Endothelial cell of umbilical vein (primary cell): ENCODE measurements at regions not wholly inside any gene's neighbourhood (a gene's known extent, or its start where the extent isn't known, plus 50 kb on each side); places are given as distances from the start of the nearest gene placed in this dataset.

Experiments used
- BruUV-seq: library from RNA; stranded (reverse); fragments of 400-500 nt; replicated peaks from 2 replicates; lab custom pipeline; 2021; lab: Mats Ljungman, UMichigan
- CTCF ChIA-PET: fragments of 300-600, 350-600 bp; sonication (Branson Sonifier 250); formaldehyde crosslinking; loops from one replicate; lab custom pipeline; 2021; ENCODE audit warnings: antibody characterized with exemption, inconsistent platforms; lab: Charles Lee
- POLR2A ChIA-PET: fragments of 300-600, 350-600 bp; sonication (Branson Sonifier 250); formaldehyde crosslinking; loops from one replicate; lab custom pipeline; 2021; ENCODE audit warnings: antibody characterized with exemption, inconsistent platforms; lab: Charles Lee
- DNase-seq: peaks from one replicate; pipeline ENCODE4 v3.0.0-alpha.2; 2011; ENCODE audit warnings: low read depth, low spot score
- FAIRE-seq: peaks from 2 replicates; lab custom pipeline; 2011; peaks lifted over from hg19 to GRCh38; lab: Jason Lieb, UNC
- H2AFZ ChIP-seq: 2 replicates; pipeline ENCODE4 v1.6.0; 2012; ENCODE audit warnings: low read depth, low read length, control low read depth, inconsistent platforms
- H3K27ac ChIP-seq: 2 replicates; pipeline ENCODE4 v1.5.1; 2011; ENCODE audit warnings: low read depth, mild to moderate bottlenecking, control low read depth, low read length, moderate library complexity; ENCODE audit not compliant: insufficient read depth
- H3K27me3 ChIP-seq, 2 experiments: 2 replicates each; pipeline versions ENCODE4 v1.6.0 to v1.6.1; 2011; ENCODE audit warnings: low read length in 2 of 2, mixed read lengths in 1 of 2; ENCODE audit not compliant: control insufficient read depth in 2 of 2, insufficient read depth in 2 of 2
- H3K36me3 ChIP-seq, 2 experiments: 2 replicates in 1 of 2; 3 replicates in 1 of 2; pipeline ENCODE4 v1.5.1; 2011; ENCODE audit warnings: low read length in 2 of 2, mild to moderate bottlenecking in 1 of 2, moderate library complexity in 1 of 2; ENCODE audit not compliant: control insufficient read depth in 2 of 2, insufficient read depth in 2 of 2; ENCODE audit errors: extremely low read depth in 1 of 2
- H3K4me1 ChIP-seq: 3 replicates; pipeline ENCODE4 v1.5.1; 2011; ENCODE audit warnings: mild to moderate bottlenecking, low read length; ENCODE audit not compliant: control insufficient read depth, insufficient read depth; ENCODE audit errors: extremely low read depth
- H3K4me2 ChIP-seq: 2 replicates; pipeline ENCODE4 v1.6.1; 2011; ENCODE audit warnings: low read length, control low read depth, mixed read lengths; ENCODE audit not compliant: insufficient read depth
- H3K4me3 ChIP-seq, 3 experiments: fragments of 200-600 bp in 1 of 3; sonication (generic), shearing (Covaris generic) in 1 of 3; replicated peaks in 1 of 3; 2 replicates each; pipeline ENCODE4 v1.5.1; 2011 to 2016; ENCODE audit warnings: control low read depth in 3 of 3, low read length in 3 of 3, mild to moderate bottlenecking in 2 of 3, inconsistent platforms in 1 of 3, low read depth in 1 of 3, moderate library complexity in 1 of 3; ENCODE audit not compliant: insufficient read depth in 1 of 3
- H3K79me2 ChIP-seq: 2 replicates; pipeline ENCODE4 v1.6.0; 2012; ENCODE audit warnings: low read length, inconsistent platforms; ENCODE audit not compliant: control insufficient read depth, insufficient read depth
- H3K9ac ChIP-seq: replicated peaks from 2 replicates; pipeline ENCODE3; 2011; ENCODE audit warnings: low read length, control low read depth; ENCODE audit not compliant: insufficient read depth; ENCODE audit errors: extremely low read depth
- H3K9me1 ChIP-seq: replicated peaks from 3 replicates; pipeline ENCODE4 v1.6.0; 2011; ENCODE audit warnings: mild to moderate bottlenecking, low read length; ENCODE audit not compliant: control insufficient read depth, insufficient read depth; ENCODE audit errors: extremely low read depth
- H3K9me3 ChIP-seq: replicated peaks from 2 replicates; pipeline ENCODE4 v1.5.1; 2012; ENCODE audit warnings: low read length, inconsistent platforms; ENCODE audit not compliant: control insufficient read depth, insufficient read depth
- H4K20me1 ChIP-seq: replicated peaks from 2 replicates; pipeline ENCODE3; 2011; ENCODE audit warnings: mild to moderate bottlenecking, low read length; ENCODE audit not compliant: control insufficient read depth, insufficient read depth; ENCODE audit errors: extremely low read depth
- EZH2 ChIP-seq: IDR thresholded peaks from 2 replicates; pipeline ENCODE4 v1.6.1; 2012; ENCODE audit warnings: borderline replicate concordance, low read depth, mild to moderate bottlenecking, moderate library complexity, low read length, inconsistent platforms; ENCODE audit not compliant: severe bottlenecking
- FOS ChIP-seq: IDR thresholded peaks from 2 replicates; pipeline ENCODE4 v1.6.1; 2011; ENCODE audit warnings: mild to moderate bottlenecking, low read length, moderate library complexity, borderline replicate concordance; ENCODE audit not compliant: insufficient read depth
- GATA2 ChIP-seq: IDR thresholded peaks from 2 replicates; pipeline ENCODE4 v1.7.0; 2011; ENCODE audit warnings: low read depth, mild to moderate bottlenecking, moderate library complexity, mixed read lengths, low read length; ENCODE audit not compliant: insufficient read length, insufficient read depth
- JUN ChIP-seq: IDR thresholded peaks from 2 replicates; pipeline ENCODE4 v1.6.1; 2011; ENCODE audit warnings: borderline replicate concordance, low read depth; ENCODE audit not compliant: insufficient read length, insufficient read depth
- MYC ChIP-seq: IDR thresholded peaks from one replicate; pipeline ENCODE4 v1.6.1; 2011; ENCODE audit warnings: mild to moderate bottlenecking, low read depth, low read length
- POLR2A ChIP-seq: IDR thresholded peaks from 2 replicates; pipeline ENCODE4 v1.6.1; 2012; ENCODE audit warnings: low read depth, mild to moderate bottlenecking, control low read depth, low read length
- POLR2AphosphoS5 ChIP-seq: IDR thresholded peaks from 2 replicates; pipeline ENCODE4 v1.6.1; 2012; ENCODE audit warnings: low read depth, mild to moderate bottlenecking, control low read depth, low read length, moderate library complexity; ENCODE audit not compliant: insufficient read depth
- dilution Hi-C: fragments of 300-500 bp; cut with MboI; formaldehyde crosslinking; loops from one replicate; pipeline ENCODE4 v1.15.0; 2019; ENCODE audit warnings: low sequenced_read_pairs; ENCODE audit not compliant: extremely low pct_ligation_motif_present
- intact Hi-C: fragments of 100-400 bp; cut with micrococcal nuclease; formaldehyde crosslinking; loops from one replicate; pipeline ENCODE4 v1.10.0; 2022
- TF ChIP-seq, protein P1 (sequence below), 2 donors: IDR thresholded peaks; 1 replicate in 1 of 2; 2 replicates in 1 of 2; pipeline ENCODE4 v1.5.1; 2011; ENCODE audit warnings: low read length in 2 of 2, mild to moderate bottlenecking in 2 of 2, moderate library complexity in 2 of 2, control low read depth in 1 of 2, inconsistent platforms in 1 of 2, low read depth in 1 of 2; ENCODE audit not compliant: insufficient read depth in 1 of 2; ENCODE audit errors: extremely low read depth in 1 of 2
- TF ChIP-seq, protein P2 (sequence below): IDR thresholded peaks from 2 replicates; pipeline ENCODE4 v1.6.1; 2011; ENCODE audit not compliant: insufficient read depth, insufficient read length

DNA sequence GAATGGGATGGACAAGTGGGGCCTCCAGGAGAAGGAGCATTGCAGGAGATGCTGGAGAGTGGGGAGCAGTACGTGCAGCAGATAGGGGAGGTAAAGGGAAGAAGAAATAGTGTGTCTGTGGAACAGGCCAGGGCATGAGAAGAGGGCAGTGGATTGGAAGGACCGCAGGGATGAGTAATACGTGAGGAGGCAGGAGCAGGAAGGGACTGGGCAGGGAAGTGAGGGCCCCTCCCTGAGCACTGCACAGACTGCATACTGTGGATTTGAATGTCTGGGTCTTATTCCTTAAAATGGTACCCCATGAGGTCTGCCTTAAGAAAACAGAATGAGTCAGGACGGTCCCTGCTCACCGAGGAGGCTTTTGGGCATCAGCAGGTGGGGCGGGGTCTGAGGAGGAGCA is 210.0 kb upstream of the NDN start:
- ChIA-PET CTCF (no interaction called here), POLR2A (no interaction called here)
- no peak overlapping the region for H2AFZ ChIP-seq
- H3K4me1 ChIP-seq, result no peaks in the 10 kb centered on the region
- H3K9ac ChIP-seq, result no peak overlapping the region
- H3K27ac ChIP-seq, result no peak overlapping the region
- intact Hi-C loops (no loop called here), dilution Hi-C loops (no loop called here)
- H3K9me3 ChIP-seq, result peaks cover 3% of the 10 kb centered on the region
- DNase-seq, result no peak
- no peak overlapping the region for H3K4me2 ChIP-seq
- BruUV-seq, result no TSS peak
- no peak for FAIRE-seq
- H3K9me1 ChIP-seq, result no peaks in the 10 kb centered on the region
- H3K27me3 ChIP-seq, result no peaks in the 10 kb centered on the region
- H4K20me1 ChIP-seq, result no peaks in the 10 kb centered on the region
- H3K79me2 ChIP-seq, result no peaks in the 10 kb centered on the region
- TF ChIP-seq, protein P1, sequence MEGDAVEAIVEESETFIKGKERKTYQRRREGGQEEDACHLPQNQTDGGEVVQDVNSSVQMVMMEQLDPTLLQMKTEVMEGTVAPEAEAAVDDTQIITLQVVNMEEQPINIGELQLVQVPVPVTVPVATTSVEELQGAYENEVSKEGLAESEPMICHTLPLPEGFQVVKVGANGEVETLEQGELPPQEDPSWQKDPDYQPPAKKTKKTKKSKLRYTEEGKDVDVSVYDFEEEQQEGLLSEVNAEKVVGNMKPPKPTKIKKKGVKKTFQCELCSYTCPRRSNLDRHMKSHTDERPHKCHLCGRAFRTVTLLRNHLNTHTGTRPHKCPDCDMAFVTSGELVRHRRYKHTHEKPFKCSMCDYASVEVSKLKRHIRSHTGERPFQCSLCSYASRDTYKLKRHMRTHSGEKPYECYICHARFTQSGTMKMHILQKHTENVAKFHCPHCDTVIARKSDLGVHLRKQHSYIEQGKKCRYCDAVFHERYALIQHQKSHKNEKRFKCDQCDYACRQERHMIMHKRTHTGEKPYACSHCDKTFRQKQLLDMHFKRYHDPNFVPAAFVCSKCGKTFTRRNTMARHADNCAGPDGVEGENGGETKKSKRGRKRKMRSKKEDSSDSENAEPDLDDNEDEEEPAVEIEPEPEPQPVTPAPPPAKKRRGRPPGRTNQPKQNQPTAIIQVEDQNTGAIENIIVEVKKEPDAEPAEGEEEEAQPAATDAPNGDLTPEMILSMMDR (IDR thresholded peaks at IDR 0.05; ENCODE audit: extremely low read depth in 1 of 2, insufficient read depth in 1 of 2, low read depth in 1 of 2, low read length in 2 of 2), result no peak
- TF ChIP-seq EZH2 (no peak), POLR2A (no peak), GATA2 (no peak), MYC (no peak), FOS (no peak), JUN (no peak), POLR2AphosphoS5 (no peak)
- TF ChIP-seq, protein P2, sequence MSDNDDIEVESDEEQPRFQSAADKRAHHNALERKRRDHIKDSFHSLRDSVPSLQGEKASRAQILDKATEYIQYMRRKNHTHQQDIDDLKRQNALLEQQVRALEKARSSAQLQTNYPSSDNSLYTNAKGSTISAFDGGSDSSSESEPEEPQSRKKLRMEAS, result no peak
- no peak overlapping the region for H3K4me3 ChIP-seq
- no peaks in the 10 kb centered on the region for H3K36me3 ChIP-seq
